HG02852 (cell line): ENCODE measurements at regions not wholly inside any gene's neighbourhood (a gene's known extent, or its start where the extent isn't known, plus 50 kb on each side); places are given as distances from the start of the nearest gene placed in this dataset.

Experiments used
- ATAC-seq: cut with Tn5 transposase; IDR thresholded peaks from one replicate; pipeline ENCODE4 v1.9.1; 2021; ENCODE audit warnings: mild to moderate bottlenecking, moderate library complexity; ENCODE audit not compliant: unreplicated experiment

GRCh38 chr18:62665188-62665587 lies 50.2 kb upstream of the PHLPP1 start:
- no peak for ATAC-seq
